Astrocyte (in vitro differentiated cells and primary cell): ENCODE measurements at regions not wholly inside any gene's neighbourhood (a gene's known extent, or its start where the extent isn't known, plus 50 kb on each side); places are given as distances from the start of the nearest gene placed in this dataset.

ENCODE experiments used
- DNase-seq: peaks from one replicate; pipeline ENCODE4 v3.0.0-alpha.2; 2010; ENCODE audit warnings: low read depth
- FAIRE-seq: peaks from 2 replicates; lab custom pipeline; 2011; peaks lifted over from hg19 to GRCh38; lab: Jason Lieb, UNC
- H2AFZ ChIP-seq: 2 replicates; pipeline ENCODE4 v1.6.0; 2012; ENCODE audit warnings: low read depth, low read length, inconsistent platforms
- H3K27ac ChIP-seq: 2 replicates; pipeline ENCODE4 v1.5.1; 2011; ENCODE audit warnings: low read depth, low read length, inconsistent platforms
- H3K27me3 ChIP-seq: 2 replicates; pipeline ENCODE4 v1.6.0; 2011; ENCODE audit warnings: low read length, inconsistent platforms; ENCODE audit not compliant: insufficient read depth
- H3K36me3 ChIP-seq: 2 replicates; pipeline ENCODE4 v1.5.1; 2011; ENCODE audit warnings: low read length, inconsistent platforms; ENCODE audit not compliant: insufficient read depth
- H3K4me1 ChIP-seq: 2 replicates; pipeline ENCODE4 v1.5.1; 2011; ENCODE audit warnings: low read length, inconsistent platforms; ENCODE audit not compliant: insufficient read depth
- H3K4me2 ChIP-seq: 2 replicates; pipeline ENCODE4 v1.6.0; 2012; ENCODE audit warnings: low read length, inconsistent platforms
- H3K4me3 ChIP-seq: 2 replicates; pipeline ENCODE4 v1.5.1; 2011; ENCODE audit warnings: low read depth, mild to moderate bottlenecking, low read length, inconsistent platforms; ENCODE audit not compliant: insufficient read depth
- H3K79me2 ChIP-seq: 2 replicates; pipeline ENCODE4 v1.6.0; 2012; ENCODE audit warnings: mild to moderate bottlenecking, low read length, inconsistent platforms; ENCODE audit not compliant: insufficient read depth
- H3K9ac ChIP-seq: 2 replicates; pipeline ENCODE4 v1.6.0; 2012; ENCODE audit warnings: mild to moderate bottlenecking, low read length, inconsistent platforms
- H3K9me3 ChIP-seq: 2 replicates; pipeline ENCODE4 v1.5.1; 2012; ENCODE audit warnings: low read depth, mild to moderate bottlenecking, low read length, inconsistent platforms; ENCODE audit not compliant: insufficient read depth
- H4K20me1 ChIP-seq: 2 replicates; pipeline ENCODE4 v1.6.0; 2012; ENCODE audit warnings: low read length, inconsistent platforms; ENCODE audit not compliant: insufficient read depth
- H3K27ac Mint-ChIP-seq: one replicate; pipeline ENCODE4 v1.8.0; 2021; ENCODE audit warnings: mild to moderate bottlenecking, mixed read lengths; ENCODE audit not compliant: unreplicated experiment
- H3K27me3 Mint-ChIP-seq: one replicate; pipeline ENCODE4 v1.8.0; 2021; ENCODE audit warnings: low read depth, mixed read lengths; ENCODE audit not compliant: unreplicated experiment
- H3K36me3 Mint-ChIP-seq: one replicate; pipeline ENCODE4 v1.8.0; 2021; ENCODE audit warnings: low read depth, mixed read lengths; ENCODE audit not compliant: unreplicated experiment
- H3K4me1 Mint-ChIP-seq: one replicate; pipeline ENCODE4 v1.8.0; 2021; ENCODE audit warnings: low read depth, mixed read lengths; ENCODE audit not compliant: unreplicated experiment
- H3K4me3 Mint-ChIP-seq: one replicate; pipeline ENCODE4 v1.8.0; 2021; ENCODE audit warnings: mild to moderate bottlenecking, moderate library complexity, mixed read lengths; ENCODE audit not compliant: unreplicated experiment
- H3K9me3 Mint-ChIP-seq: one replicate; pipeline ENCODE4 v1.8.0; 2021; ENCODE audit warnings: mild to moderate bottlenecking, mixed read lengths; ENCODE audit not compliant: unreplicated experiment
- CTCF ChIP-seq: IDR thresholded peaks from 2 replicates; pipeline ENCODE4 v1.5.1; 2011; ENCODE audit warnings: low read depth, mild to moderate bottlenecking, inconsistent platforms, low read length, moderate library complexity; ENCODE audit not compliant: insufficient read depth
- EZH2 ChIP-seq: IDR thresholded peaks from 2 replicates; pipeline ENCODE4 v1.6.1; 2012; ENCODE audit warnings: mild to moderate bottlenecking, low read length, inconsistent platforms; ENCODE audit not compliant: insufficient read depth

GRCh38 chr2:13488965-13489364, 772.2 kb downstream of the TRIB2 start:
- no peak overlapping the region for H3K4me3 ChIP-seq
- H3K79me2 ChIP-seq = no peaks in the 10 kb centered on the region
- no peaks in the 10 kb centered on the region for H3K27me3 ChIP-seq
- H3K36me3 Mint-ChIP-seq = no peaks in the 10 kb centered on the region
- no peak overlapping the region for H2AFZ ChIP-seq
- TF ChIP-seq CTCF = no peak
- no peak for TF ChIP-seq EZH2
- H4K20me1 ChIP-seq = no peaks in the 10 kb centered on the region
- H3K4me1 Mint-ChIP-seq = peaks cover 3% of the 10 kb centered on the region
- no peak overlapping the region for H3K4me3 Mint-ChIP-seq
- DNase-seq (peak; percentile 3), FAIRE-seq (no peak)
- H3K9ac ChIP-seq = no peak overlapping the region
- no peaks in the 10 kb centered on the region for H3K4me1 ChIP-seq
- H3K27ac ChIP-seq = no peak overlapping the region
- H3K9me3 Mint-ChIP-seq = no peaks in the 10 kb centered on the region
- H3K36me3 ChIP-seq = no peaks in the 10 kb centered on the region
- H3K9me3 ChIP-seq = no peaks in the 10 kb centered on the region
- H3K27ac Mint-ChIP-seq = no peak overlapping the region
- no peak overlapping the region for H3K4me2 ChIP-seq
- no peaks in the 10 kb centered on the region for H3K27me3 Mint-ChIP-seq

GRCh38 chr2:13492262-13492661, 775.5 kb downstream of the TRIB2 start:
- DNase-seq = no peak
- Histone ChIP-seq H3K27ac (no peak overlapping the region), H3K4me2 (no peak overlapping the region), H3K27me3 (no peaks in the 10 kb centered on the region), H3K79me2 (no peaks in the 10 kb centered on the region), H3K4me1 (no peaks in the 10 kb centered on the region), H3K36me3 (no peaks in the 10 kb centered on the region), H4K20me1 (no peaks in the 10 kb centered on the region), H3K9me3 (no peaks in the 10 kb centered on the region), H3K9ac (no peak overlapping the region), H2AFZ (no peak overlapping the region), H3K4me3 (no peak overlapping the region)
- Mint-ChIP-seq H3K9me3 (no peaks in the 10 kb centered on the region), H3K27ac (no peak overlapping the region), H3K27me3 (no peaks in the 10 kb centered on the region), H3K36me3 (no peaks in the 10 kb centered on the region), H3K4me3 (no peak overlapping the region), H3K4me1 (peaks cover 7% of the 10 kb centered on the region)
- TF ChIP-seq CTCF (no peak), EZH2 (no peak)
- no peak for FAIRE-seq

GRCh38 chr2:13495051-13495450, 778.3 kb downstream of the TRIB2 start:
- FAIRE-seq (no peak), DNase-seq (no peak)
- H3K4me2 ChIP-seq = no peak overlapping the region
- Mint-ChIP-seq H3K9me3 (no peaks in the 10 kb centered on the region), H3K36me3 (no peaks in the 10 kb centered on the region), H3K4me1 (peaks cover 4% of the 10 kb centered on the region), H3K27me3 (no peaks in the 10 kb centered on the region), H3K4me3 (no peak overlapping the region), H3K27ac (no peak overlapping the region)
- no peak for TF ChIP-seq EZH2
- TF ChIP-seq CTCF = no peak
- no peak overlapping the region for H3K4me3 ChIP-seq
- no peaks in the 10 kb centered on the region for H3K79me2 ChIP-seq
- H3K27me3 ChIP-seq = no peaks in the 10 kb centered on the region
- H3K9me3 ChIP-seq = no peaks in the 10 kb centered on the region
- no peaks in the 10 kb centered on the region for H3K36me3 ChIP-seq
- H2AFZ ChIP-seq = no peak overlapping the region
- H3K9ac ChIP-seq = no peak overlapping the region
- no peak overlapping the region for H3K27ac ChIP-seq
- H3K4me1 ChIP-seq = no peaks in the 10 kb centered on the region
- no peaks in the 10 kb centered on the region for H4K20me1 ChIP-seq
